Fibroblast of lung (primary cell): ENCODE measurements at regions not wholly inside any gene's neighbourhood (a gene's known extent, or its start where the extent isn't known, plus 50 kb on each side); places are given as distances from the start of the nearest gene placed in this dataset.

Source experiments
- EZH2 ChIP-seq: IDR thresholded peaks from 2 replicates; pipeline ENCODE4 v1.5.1; 2012; ENCODE audit warnings: low read length, control low read depth, mild to moderate bottlenecking; ENCODE audit errors: missing control alignments
- TF ChIP-seq, protein P1 (sequence below), 2 donors: IDR thresholded peaks in 1 of 2; conservative IDR thresholded peaks in 1 of 2; 1 replicate in 1 of 2; 2 replicates in 1 of 2; pipeline ENCODE4 v1.5.1; 2011 to 2012; ENCODE audit warnings: low read length in 2 of 2, control low read depth in 1 of 2, inconsistent platforms in 1 of 2, low read depth in 1 of 2, mild to moderate bottlenecking in 1 of 2

DNA sequence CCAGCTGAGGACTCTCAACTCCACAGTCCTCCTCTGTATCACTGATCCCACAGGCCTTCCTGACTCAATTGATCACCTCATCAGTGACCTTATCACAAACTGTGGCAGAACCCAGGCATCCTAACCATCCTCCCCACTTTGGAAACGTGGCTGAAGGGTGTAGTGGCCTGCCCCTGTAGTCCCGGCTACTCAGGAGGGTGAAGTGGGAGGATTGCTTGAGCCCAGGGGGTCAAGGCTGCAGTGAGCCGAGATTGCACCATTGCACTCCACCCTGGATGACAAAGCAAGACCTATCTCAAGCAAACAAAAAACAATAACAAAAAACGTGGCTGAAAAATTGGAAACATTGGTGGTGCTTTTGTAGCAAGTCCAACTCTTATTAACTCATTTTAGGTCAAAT is 203.4 kb upstream of the ZNF217 start:
- TF ChIP-seq, protein P1, sequence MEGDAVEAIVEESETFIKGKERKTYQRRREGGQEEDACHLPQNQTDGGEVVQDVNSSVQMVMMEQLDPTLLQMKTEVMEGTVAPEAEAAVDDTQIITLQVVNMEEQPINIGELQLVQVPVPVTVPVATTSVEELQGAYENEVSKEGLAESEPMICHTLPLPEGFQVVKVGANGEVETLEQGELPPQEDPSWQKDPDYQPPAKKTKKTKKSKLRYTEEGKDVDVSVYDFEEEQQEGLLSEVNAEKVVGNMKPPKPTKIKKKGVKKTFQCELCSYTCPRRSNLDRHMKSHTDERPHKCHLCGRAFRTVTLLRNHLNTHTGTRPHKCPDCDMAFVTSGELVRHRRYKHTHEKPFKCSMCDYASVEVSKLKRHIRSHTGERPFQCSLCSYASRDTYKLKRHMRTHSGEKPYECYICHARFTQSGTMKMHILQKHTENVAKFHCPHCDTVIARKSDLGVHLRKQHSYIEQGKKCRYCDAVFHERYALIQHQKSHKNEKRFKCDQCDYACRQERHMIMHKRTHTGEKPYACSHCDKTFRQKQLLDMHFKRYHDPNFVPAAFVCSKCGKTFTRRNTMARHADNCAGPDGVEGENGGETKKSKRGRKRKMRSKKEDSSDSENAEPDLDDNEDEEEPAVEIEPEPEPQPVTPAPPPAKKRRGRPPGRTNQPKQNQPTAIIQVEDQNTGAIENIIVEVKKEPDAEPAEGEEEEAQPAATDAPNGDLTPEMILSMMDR (conservative IDR thresholded peaks at IDR 0.05 in 1 of 2, IDR thresholded peaks at IDR 0.05 in 1 of 2; ENCODE audit: low read depth in 1 of 2, low read length in 2 of 2), result no peak
- no peak for TF ChIP-seq EZH2
